GM23248 (cell line): ENCODE measurements at regions not wholly inside any gene's neighbourhood (a gene's known extent, or its start where the extent isn't known, plus 50 kb on each side); places are given as distances from the start of the nearest gene placed in this dataset.
"Not testable (repeated sequence)": the region's sequence is repeated elsewhere in the genome, so short reads cannot be mapped to it uniquely, and the experiment has no call there.

Source experiments
- DNase-seq: peaks from one replicate; pipeline ENCODE4 v3.0.0-alpha.2; 2015
- H2AFZ ChIP-seq: fragments of 200-600 bp; sonication (generic); 2 replicates; pipeline ENCODE4 v1.6.1; 2016; ENCODE audit warnings: antibody characterized with exemption
- H3F3A ChIP-seq: fragments of 200-600 bp; sonication (generic); 2 replicates; pipeline ENCODE4 v1.6.1; 2016; ENCODE audit warnings: mild to moderate bottlenecking, antibody characterized with exemption, mixed run types; ENCODE audit not compliant: insufficient read depth
- H3K27ac ChIP-seq: fragments of 200-600 bp; sonication (generic); 2 replicates; pipeline ENCODE4 v1.5.1; 2016; ENCODE audit warnings: mild to moderate bottlenecking
- H3K27me3 ChIP-seq: fragments of 200-600 bp; sonication (generic); replicated peaks from 2 replicates; pipeline ENCODE4 v1.6.1; 2016; ENCODE audit warnings: mild to moderate bottlenecking; ENCODE audit not compliant: insufficient read depth
- H3K36me3 ChIP-seq: fragments of 200-600 bp; sonication (generic); 2 replicates; pipeline ENCODE4 v1.6.1; 2016; ENCODE audit warnings: low read depth, mild to moderate bottlenecking
- H3K4me1 ChIP-seq: fragments of 200-600 bp; sonication (generic); 2 replicates; pipeline ENCODE4 v1.6.1; 2016; ENCODE audit warnings: mild to moderate bottlenecking; ENCODE audit not compliant: insufficient read depth
- H3K4me2 ChIP-seq: fragments of 200-600 bp; sonication (generic); one replicate; pipeline ENCODE4 v1.6.1; 2016; ENCODE audit warnings: mild to moderate bottlenecking; ENCODE audit not compliant: unreplicated experiment
- H3K4me3 ChIP-seq: fragments of 200-600 bp; sonication (generic); 2 replicates; pipeline ENCODE4 v1.5.1; 2016; ENCODE audit warnings: mild to moderate bottlenecking
- H3K79me2 ChIP-seq: fragments of 200-600 bp; sonication (generic); 2 replicates; pipeline ENCODE4 v1.6.1; 2016; ENCODE audit warnings: mild to moderate bottlenecking; ENCODE audit not compliant: insufficient read depth
- H3K9ac ChIP-seq: fragments of 200-600 bp; sonication (generic); 2 replicates; pipeline ENCODE4 v1.6.1; 2016; ENCODE audit warnings: mild to moderate bottlenecking
- H3K9me2 ChIP-seq: fragments of 200-600 bp; sonication (generic); 2 replicates; pipeline ENCODE4 v1.6.1; 2016; ENCODE audit warnings: mixed run types, mild to moderate bottlenecking, moderate library complexity; ENCODE audit not compliant: insufficient read depth
- H3K9me3 ChIP-seq: fragments of 200-600 bp; sonication (generic); one replicate; pipeline ENCODE4 v1.6.1; 2017; ENCODE audit warnings: low read depth
- H4K20me1 ChIP-seq: fragments of 200-600 bp; sonication (generic); 2 replicates; pipeline ENCODE4 v1.6.0; 2016; ENCODE audit not compliant: insufficient read depth
- EZH2 ChIP-seq: fragments of 200-600 bp; sonication (generic); IDR thresholded peaks from 2 replicates; pipeline ENCODE4 v1.6.1; 2018; ENCODE audit warnings: antibody characterized with exemption, mild to moderate bottlenecking; ENCODE audit not compliant: insufficient read depth, poor library complexity, severe bottlenecking
- EZH2phosphoT487 ChIP-seq: fragments of 200-600 bp; sonication (generic); IDR thresholded peaks from 2 replicates; pipeline ENCODE4 v1.6.1; 2018; ENCODE audit warnings: antibody characterized with exemption, moderate library complexity, mild to moderate bottlenecking, low read depth; ENCODE audit not compliant: insufficient read depth
- WGBS, 2 experiments: methylation state at CpG; one replicate each; pipeline ENCODE4 v1.1.6; 2015 to 2017; ENCODE audit warnings: low lambda C conversion rate in 2 of 2, low coverage in 1 of 2; ENCODE audit errors: missing lambda C conversion rate in 2 of 2; 5-methylcytosine and 5-hydroxymethylcytosine counted together
- in situ Hi-C: fragments of 300-500 bp; cut with MboI; formaldehyde crosslinking; loops from 2 replicates; pipeline ENCODE4 v1.15.0; 2020

DNA sequence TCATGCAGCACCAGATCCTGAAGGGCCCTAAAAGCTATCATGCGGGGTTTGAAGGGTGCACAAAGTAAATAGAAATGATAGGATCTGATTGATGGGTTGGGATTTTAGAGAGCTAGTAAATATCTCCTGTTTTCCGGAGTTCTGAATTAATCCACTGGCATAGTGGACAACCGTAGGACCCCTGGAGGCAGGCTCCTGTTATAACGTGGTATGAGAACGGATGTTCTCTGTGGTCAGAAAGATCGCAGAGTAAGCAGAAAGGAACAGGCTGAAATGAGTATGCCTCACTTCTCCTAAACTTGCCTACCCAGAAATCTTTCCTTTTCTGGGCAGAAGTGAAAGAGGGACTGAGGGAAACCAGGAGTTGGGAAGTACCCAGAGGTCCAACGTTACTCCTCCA lies 470.8 kb downstream of the AJAP1 start:
- H3K9me3 ChIP-seq: no peaks in the 10 kb centered on the region
- H3K9ac ChIP-seq: no peak overlapping the region
- no peak overlapping the region for H3K4me3 ChIP-seq
- no peaks in the 10 kb centered on the region for H3F3A ChIP-seq
- H3K4me1 ChIP-seq: no peaks in the 10 kb centered on the region
- TF ChIP-seq EZH2phosphoT487 (no peak), EZH2 (no peak)
- no peak overlapping the region for H3K27ac ChIP-seq
- H3K36me3 ChIP-seq: no peaks in the 10 kb centered on the region
- H3K79me2 ChIP-seq: no peaks in the 10 kb centered on the region
- WGBS, 2 experiments: 16 to 21% methylated on average over 7 of the region's 7 CpGs
- H3K9me2 ChIP-seq: no peaks in the 10 kb centered on the region
- no peak overlapping the region for H3K4me2 ChIP-seq
- H3K27me3 ChIP-seq: no peaks in the 10 kb centered on the region
- DNase-seq: no peak
- H4K20me1 ChIP-seq: no peaks in the 10 kb centered on the region
- no peak overlapping the region for H2AFZ ChIP-seq
- in situ Hi-C loops: no loop called here

DNA sequence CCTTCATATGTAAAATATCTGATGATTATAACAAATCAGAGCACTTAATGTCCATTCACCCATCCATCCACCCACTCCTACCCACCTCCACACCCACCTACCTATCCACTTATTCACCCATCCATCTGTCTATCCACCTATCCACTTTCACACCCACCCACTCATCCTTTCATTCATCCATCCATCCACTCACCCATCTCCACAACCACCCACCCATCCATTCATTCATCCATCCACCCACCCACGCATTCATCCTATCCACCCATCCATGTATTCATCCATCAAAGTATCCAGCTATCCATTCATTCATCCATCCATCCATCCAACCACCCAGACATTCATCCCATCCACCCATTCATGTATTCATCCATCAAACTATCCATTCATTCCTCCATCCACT lies 466.1 kb downstream of the AJAP1 start:
- no peaks in the 10 kb centered on the region for H3F3A ChIP-seq
- H3K9me2 ChIP-seq: no peaks in the 10 kb centered on the region
- WGBS, 2 experiments: 14 to 30% methylated on average over 1 of the region's 1 CpG
- no peaks in the 10 kb centered on the region for H3K27me3 ChIP-seq
- H3K79me2 ChIP-seq: no peaks in the 10 kb centered on the region
- no peak overlapping the region for H2AFZ ChIP-seq
- H3K4me2 ChIP-seq: no peak overlapping the region
- in situ Hi-C loops: no loop called here
- no peak for DNase-seq
- no peak overlapping the region for H3K9ac ChIP-seq
- H3K4me3 ChIP-seq: no peak overlapping the region
- H4K20me1 ChIP-seq: no peaks in the 10 kb centered on the region
- no peak overlapping the region for H3K27ac ChIP-seq
- H3K9me3 ChIP-seq: no peaks in the 10 kb centered on the region
- no peaks in the 10 kb centered on the region for H3K36me3 ChIP-seq
- TF ChIP-seq EZH2 (no peak), EZH2phosphoT487 (no peak)
- H3K4me1 ChIP-seq: no peaks in the 10 kb centered on the region

DNA sequence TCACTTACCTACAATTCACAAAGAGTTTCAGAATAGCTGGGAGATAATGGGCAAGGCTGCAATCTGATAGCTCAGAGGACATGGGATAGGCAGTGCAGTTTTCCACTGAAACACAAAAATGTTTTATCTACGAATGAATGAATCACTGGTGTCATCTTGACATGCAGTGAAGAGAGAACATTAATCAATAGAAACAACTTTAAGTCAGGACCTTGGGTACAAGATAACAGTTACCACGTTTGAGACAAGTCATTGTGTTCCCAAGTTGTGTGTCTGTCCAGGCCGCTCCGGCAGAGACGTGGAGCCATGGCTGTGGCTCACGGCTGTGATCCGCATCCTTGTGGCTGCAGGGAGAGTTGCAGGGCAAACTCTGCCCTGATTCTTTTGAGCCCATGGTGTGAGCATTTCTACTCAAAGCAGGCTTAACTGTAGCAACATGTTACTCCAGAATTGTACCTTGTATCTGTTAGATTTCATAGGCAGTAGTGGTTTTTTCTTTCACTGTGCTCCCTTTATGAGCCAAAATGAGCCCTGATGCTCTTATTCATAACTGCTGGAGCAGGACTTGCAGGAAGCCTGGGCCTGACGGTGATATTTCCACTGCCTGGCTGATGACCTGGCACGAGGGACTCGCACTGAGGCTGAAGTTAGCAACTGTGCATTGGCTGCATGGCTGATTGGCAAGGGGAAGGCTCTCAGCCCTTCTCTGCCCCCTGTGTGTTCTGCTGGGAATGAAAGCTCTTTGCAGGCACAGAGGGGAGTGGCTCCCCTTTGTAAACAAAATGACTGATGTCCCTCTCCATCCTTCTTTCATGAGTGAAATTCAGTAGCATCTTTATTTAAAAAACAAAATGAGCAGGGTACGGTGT lies 465.2 kb downstream of the AJAP1 start:
- no peaks in the 10 kb centered on the region for H3K79me2 ChIP-seq
- no peaks in the 10 kb centered on the region for H3K9me3 ChIP-seq
- no peak overlapping the region for H3K4me2 ChIP-seq
- H3K9ac ChIP-seq: no peak overlapping the region
- H4K20me1 ChIP-seq: no peaks in the 10 kb centered on the region
- TF ChIP-seq EZH2phosphoT487 (no peak), EZH2 (no peak)
- WGBS, 2 experiments: 18 to 23% methylated on average over 11 of the region's 11 CpGs
- no peak for DNase-seq
- in situ Hi-C loops: no loop called here
- H3K27me3 ChIP-seq: no peaks in the 10 kb centered on the region
- no peak overlapping the region for H3K27ac ChIP-seq
- no peaks in the 10 kb centered on the region for H3F3A ChIP-seq
- H3K9me2 ChIP-seq: no peaks in the 10 kb centered on the region
- H3K4me3 ChIP-seq: no peak overlapping the region
- H3K36me3 ChIP-seq: no peaks in the 10 kb centered on the region
- no peak overlapping the region for H2AFZ ChIP-seq
- no peaks in the 10 kb centered on the region for H3K4me1 ChIP-seq

DNA sequence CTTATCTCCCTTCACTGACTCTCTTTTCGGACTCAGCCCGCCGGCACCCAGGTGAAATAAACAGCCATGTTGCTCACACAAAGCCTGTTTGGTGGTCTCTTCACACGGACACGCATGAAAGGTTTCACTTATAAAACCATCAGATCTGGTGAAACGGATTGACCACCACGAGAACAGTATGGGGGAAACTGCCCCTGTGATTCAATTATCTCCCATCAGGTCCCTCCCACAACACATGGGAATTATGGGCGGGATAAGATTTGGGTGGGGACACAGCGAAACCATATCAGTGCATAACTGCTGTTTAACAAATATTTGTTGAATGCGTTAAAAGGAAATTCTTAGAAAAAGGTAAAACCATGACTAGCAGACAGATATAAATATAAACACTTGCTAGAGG lies 464.4 kb downstream of the AJAP1 start:
- H4K20me1 ChIP-seq, H3K9me2 ChIP-seq, H2AFZ ChIP-seq, H3K4me1 ChIP-seq, H3K79me2 ChIP-seq, H3K9me3 ChIP-seq, DNase-seq, H3K4me3 ChIP-seq, H3K9ac ChIP-seq, H3F3A ChIP-seq, H3K27ac ChIP-seq, H3K27me3 ChIP-seq, H3K36me3 ChIP-seq, in situ Hi-C loops, H3K4me2 ChIP-seq: not testable (repeated sequence)
- 31 to 41% methylated on average over 10 of the region's 10 CpGs for WGBS, 2 experiments

DNA sequence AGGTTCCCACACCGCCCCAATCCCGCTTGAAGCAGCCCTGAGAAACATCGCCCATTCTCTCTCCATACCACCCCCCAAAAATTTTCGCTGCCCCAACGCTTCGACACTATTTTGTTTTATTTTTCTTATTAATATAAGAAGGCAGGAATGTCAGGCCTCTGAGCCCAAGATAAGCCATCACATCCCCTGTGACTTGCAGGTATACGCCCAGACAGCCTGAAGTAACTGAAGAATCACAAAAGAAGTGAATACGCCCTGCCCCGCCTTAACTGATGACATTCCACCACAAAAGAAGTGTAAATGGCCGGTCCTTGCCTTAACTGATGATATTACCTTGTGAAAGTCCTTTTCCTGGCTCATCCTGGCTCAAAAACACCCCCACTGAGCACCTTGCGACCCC lies 463.9 kb downstream of the AJAP1 start:
- H3K27ac ChIP-seq, H4K20me1 ChIP-seq, H3K4me2 ChIP-seq, H3K9me3 ChIP-seq, H3F3A ChIP-seq, H2AFZ ChIP-seq, DNase-seq, H3K36me3 ChIP-seq, H3K27me3 ChIP-seq, in situ Hi-C loops, H3K79me2 ChIP-seq, H3K9me2 ChIP-seq, H3K4me3 ChIP-seq, H3K9ac ChIP-seq, H3K4me1 ChIP-seq: not testable (repeated sequence)
- WGBS, 2 experiments: 36 to 42% methylated on average over 10 of the region's 11 CpGs
